Tibial nerve (tissue), 4 donors: ENCODE measurements at regions not wholly inside any gene's neighbourhood (a gene's known extent, or its start where the extent isn't known, plus 50 kb on each side); places are given as distances from the start of the nearest gene placed in this dataset.
"Not testable (repeated sequence)": the region's sequence is repeated elsewhere in the genome, so short reads cannot be mapped to it uniquely, and the experiment has no call there.

Experiments
- DNase-seq, 2 donors: peaks; one replicate each; pipeline ENCODE4 v3.0.0-alpha.2; 2019; ENCODE audit warnings: low spot score in 2 of 2
- H3K27ac ChIP-seq, 4 donors: fragments of 200-600 bp; sonication (generic) in 3 of 4; one replicate each; pipeline ENCODE4 v1.5.1; 2017 to 2019; ENCODE audit warnings: mild to moderate bottlenecking in 1 of 4
- H3K27me3 ChIP-seq, 2 donors: fragments of 200-600 bp; sonication (generic) in 1 of 2; one replicate each; pipeline versions ENCODE4 v1.5.1 to v1.6.0; 2017 to 2019
- H3K36me3 ChIP-seq, 3 donors: fragments of 200-600 bp; sonication (generic); one replicate each; pipeline ENCODE4 v1.5.1; 2018 to 2019
- H3K4me1 ChIP-seq, 4 donors: fragments of 200-600 bp; sonication (generic) in 3 of 4; one replicate each; pipeline ENCODE4 v1.5.1; 2017 to 2019
- H3K4me3 ChIP-seq, 4 donors: fragments of 200-600 bp; sonication (generic) in 3 of 4; one replicate each; pipeline ENCODE4 v1.5.1; 2017 to 2019; ENCODE audit warnings: mild to moderate bottlenecking in 1 of 4, moderate library complexity in 1 of 4
- H3K9me3 ChIP-seq, 4 donors: fragments of 200-600 bp; sonication (generic) in 3 of 4; one replicate each; pipeline ENCODE4 v1.5.1; 2017 to 2019
- CTCF ChIP-seq, 5 experiments: fragments of 200-600 bp in 3 of 5; fragments of 450-650 bp in 2 of 5; sonication (generic) in 3 of 5; IDR thresholded peaks; one replicate each; pipeline ENCODE4 v1.5.1; 2016 to 2019; ENCODE audit warnings: antibody characterized with exemption in 5 of 5, mild to moderate bottlenecking in 3 of 5, moderate library complexity in 2 of 5
- EP300 ChIP-seq, 2 donors: sonication (generic); formaldehyde crosslinking; IDR thresholded peaks; one replicate each; pipeline ENCODE4 v1.6.1; 2017; ENCODE audit warnings: antibody characterized with exemption in 2 of 2, mild to moderate bottlenecking in 1 of 2
- POLR2A ChIP-seq, 2 donors: fragments of 450-650 bp; IDR thresholded peaks; one replicate each; pipeline ENCODE4 v1.6.1; 2017; ENCODE audit warnings: antibody characterized with exemption in 2 of 2, mild to moderate bottlenecking in 2 of 2, moderate library complexity in 2 of 2
- WGBS, 2 donors: methylation state at CpG; one replicate each; pipeline ENCODE4 v1.1.5; 2018; 5-methylcytosine and 5-hydroxymethylcytosine counted together

GRCh38 chr20:11700831-11701230, 216.9 kb upstream of the BTBD3 start:
- 84 to 85% methylated on average over 5 of the region's 5 CpGs for WGBS, 2 donors

GRCh38 chr20:11702721-11703518, 214.8 kb upstream of the BTBD3 start:
- no peak overlapping the region for H3K4me3 ChIP-seq
- no peaks in the 10 kb centered on the region for H3K36me3 ChIP-seq
- DNase-seq = no peak
- no peaks in the 10 kb centered on the region for H3K27me3 ChIP-seq
- WGBS, 2 donors = 86 to 94% methylated on average over 2 of the region's 2 CpGs
- no peak for TF ChIP-seq CTCF (IDR thresholded peaks at IDR 0.05)
- no peak for TF ChIP-seq EP300 (IDR thresholded peaks at IDR 0.05)
- TF ChIP-seq POLR2A (IDR thresholded peaks at IDR 0.05) = no peak
- H3K27ac ChIP-seq = no peak overlapping the region
- no peaks in the 10 kb centered on the region for H3K9me3 ChIP-seq
- no peaks in the 10 kb centered on the region for H3K4me1 ChIP-seq

More at GRCh38 chr20:11700831-11701230, 216.9 kb upstream of the BTBD3 start:
- Histone ChIP-seq H3K9me3 (peaks cover 0 to 6% (median 0%) of the 10 kb centered on the region in 4 donors), H3K27me3 (no peaks in the 10 kb centered on the region), H3K36me3 (no peaks in the 10 kb centered on the region), H3K4me3 (no peak overlapping the region), H3K27ac (no peak overlapping the region), H3K4me1 (no peaks in the 10 kb centered on the region)
- no peak for DNase-seq
- TF ChIP-seq CTCF (IDR thresholded peaks at IDR 0.05) (no peak), EP300 (IDR thresholded peaks at IDR 0.05) (no peak), POLR2A (IDR thresholded peaks at IDR 0.05) (no peak)

DNA sequence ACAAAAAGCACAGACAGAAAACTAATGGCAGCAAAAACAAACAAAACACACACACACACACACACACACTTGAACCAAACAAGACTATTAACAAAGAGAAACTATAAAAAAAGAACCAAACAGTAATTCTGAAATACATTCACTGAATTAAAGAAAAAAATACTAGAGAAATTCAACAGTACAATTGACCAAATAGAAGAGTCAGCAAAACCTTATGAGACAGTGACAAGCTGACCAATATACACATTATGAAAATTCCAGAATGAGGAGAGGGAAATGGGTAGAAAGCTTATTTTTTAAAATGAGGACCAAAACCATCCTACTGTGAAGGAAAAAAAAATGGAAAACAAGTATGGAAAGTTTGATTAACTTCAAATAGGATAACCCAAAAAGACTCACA, 212.2 kb upstream of the BTBD3 start:
- no peaks in the 10 kb centered on the region for H3K9me3 ChIP-seq
- TF ChIP-seq CTCF (IDR thresholded peaks at IDR 0.05) (no peak), EP300 (IDR thresholded peaks at IDR 0.05) (no peak), POLR2A (IDR thresholded peaks at IDR 0.05) (no peak)

GRCh38 chr20:11708223-11708622, 209.5 kb upstream of the BTBD3 start:
- 90 to 91% methylated on average over 9 of the region's 9 CpGs for WGBS, 2 donors

More for the DNA sequence above, 212.2 kb upstream of the BTBD3 start:
- H3K27ac ChIP-seq = no peak overlapping the region
- DNase-seq = no peak
- H3K36me3 ChIP-seq = no peaks in the 10 kb centered on the region
- no peak overlapping the region for H3K4me3 ChIP-seq
- H3K27me3 ChIP-seq = no peaks in the 10 kb centered on the region
- H3K4me1 ChIP-seq = no peaks in the 10 kb centered on the region

DNA sequence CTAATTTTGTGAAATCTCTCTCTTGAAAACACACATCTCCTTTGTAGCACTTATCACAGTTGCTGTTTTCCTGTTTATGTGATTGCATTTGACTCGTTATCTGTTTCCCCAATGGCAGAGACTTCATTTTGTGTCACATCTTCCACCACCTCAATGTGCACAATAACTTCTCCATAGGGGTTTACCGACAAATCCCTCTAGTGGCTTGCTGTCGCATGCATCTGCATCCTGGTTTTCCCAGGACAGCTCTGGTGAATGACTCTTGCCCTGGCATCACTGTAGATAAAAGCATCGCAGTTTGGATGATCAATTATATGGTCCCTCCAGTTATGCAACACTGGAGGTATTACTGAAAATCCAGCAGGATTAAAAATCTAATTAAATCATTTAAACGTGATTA, 206.5 kb upstream of the BTBD3 start:
- Histone ChIP-seq H3K27me3 (no peaks in the 10 kb centered on the region), H3K4me1 (no peaks in the 10 kb centered on the region), H3K27ac (no peak overlapping the region), H3K9me3 (no peaks in the 10 kb centered on the region), H3K4me3 (no peak overlapping the region), H3K36me3 (no peaks in the 10 kb centered on the region)
- no peak for DNase-seq
- TF ChIP-seq CTCF (IDR thresholded peaks at IDR 0.05) (no peak), EP300 (IDR thresholded peaks at IDR 0.05) (no peak), POLR2A (IDR thresholded peaks at IDR 0.05) (no peak)
- WGBS, 2 donors = 88% methylated on average over 5 of the region's 5 CpGs

More at GRCh38 chr20:11708223-11708622, 209.5 kb upstream of the BTBD3 start:
- not testable (repeated sequence) for H3K4me1 ChIP-seq, H3K9me3 ChIP-seq, H3K36me3 ChIP-seq, DNase-seq, H3K4me3 ChIP-seq, H3K27me3 ChIP-seq, H3K27ac ChIP-seq
